DND-41 (cell line): ENCODE measurements at regions not wholly inside any gene's neighbourhood (a gene's known extent, or its start where the extent isn't known, plus 50 kb on each side); places are given as distances from the start of the nearest gene placed in this dataset.

ENCODE experiments used
- EZH2 ChIP-seq: IDR thresholded peaks from 3 replicates; pipeline ENCODE4 v1.6.1; 2012; ENCODE audit warnings: borderline replicate concordance, low read depth, mild to moderate bottlenecking, moderate library complexity, low read length, inconsistent platforms; ENCODE audit not compliant: severe bottlenecking
- TF ChIP-seq, protein P1 (sequence below): IDR thresholded peaks from 2 replicates; pipeline ENCODE4 v1.5.1; 2012; ENCODE audit warnings: borderline replicate concordance, low read length, moderate library complexity, mild to moderate bottlenecking; ENCODE audit not compliant: poor library complexity, severe bottlenecking; ENCODE audit errors: extremely low read depth

DNA sequence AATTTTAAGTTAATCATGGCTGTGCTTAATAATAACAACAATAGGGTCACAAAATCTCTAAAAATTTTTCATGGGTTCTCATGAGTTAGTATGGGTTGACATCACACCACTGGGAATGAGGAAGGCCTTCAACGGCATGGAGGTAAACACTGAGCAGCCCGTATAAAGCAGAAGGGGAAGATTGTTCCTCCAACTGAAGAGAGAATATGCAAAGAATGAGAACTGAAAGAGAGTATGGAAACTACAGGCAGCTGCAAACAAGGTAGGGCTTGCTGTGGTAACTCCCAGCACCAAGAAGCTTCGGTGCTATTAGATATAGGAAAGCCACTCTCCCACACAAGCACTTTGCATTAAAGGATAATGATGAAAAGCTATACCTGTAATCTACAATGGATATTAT, 1242.3 kb upstream of the CELF4 start:
- TF ChIP-seq, protein P1, sequence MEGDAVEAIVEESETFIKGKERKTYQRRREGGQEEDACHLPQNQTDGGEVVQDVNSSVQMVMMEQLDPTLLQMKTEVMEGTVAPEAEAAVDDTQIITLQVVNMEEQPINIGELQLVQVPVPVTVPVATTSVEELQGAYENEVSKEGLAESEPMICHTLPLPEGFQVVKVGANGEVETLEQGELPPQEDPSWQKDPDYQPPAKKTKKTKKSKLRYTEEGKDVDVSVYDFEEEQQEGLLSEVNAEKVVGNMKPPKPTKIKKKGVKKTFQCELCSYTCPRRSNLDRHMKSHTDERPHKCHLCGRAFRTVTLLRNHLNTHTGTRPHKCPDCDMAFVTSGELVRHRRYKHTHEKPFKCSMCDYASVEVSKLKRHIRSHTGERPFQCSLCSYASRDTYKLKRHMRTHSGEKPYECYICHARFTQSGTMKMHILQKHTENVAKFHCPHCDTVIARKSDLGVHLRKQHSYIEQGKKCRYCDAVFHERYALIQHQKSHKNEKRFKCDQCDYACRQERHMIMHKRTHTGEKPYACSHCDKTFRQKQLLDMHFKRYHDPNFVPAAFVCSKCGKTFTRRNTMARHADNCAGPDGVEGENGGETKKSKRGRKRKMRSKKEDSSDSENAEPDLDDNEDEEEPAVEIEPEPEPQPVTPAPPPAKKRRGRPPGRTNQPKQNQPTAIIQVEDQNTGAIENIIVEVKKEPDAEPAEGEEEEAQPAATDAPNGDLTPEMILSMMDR, result no peak
- TF ChIP-seq EZH2, result no peak
